ENCODE measurements at regions not wholly inside any gene's neighbourhood (a gene's known extent, or its start where the extent isn't known, plus 50 kb on each side); places are given as distances from the start of the nearest gene placed in this dataset.

- TF ChIP-seq CTCF (conservative IDR thresholded peaks at IDR 0.05; ENCODE audit: low read depth in 2 of 2) (no peak), EZH2 (IDR thresholded peaks at IDR 0.05; ENCODE audit: low read depth, unreplicated experiment) (no peak), JUNB (IDR thresholded peaks at IDR 0.05; ENCODE audit: unreplicated experiment) (no peak), EZH2phosphoT487 (IDR thresholded peaks at IDR 0.05; ENCODE audit: unreplicated experiment) (no peak), NANOG (IDR thresholded peaks at IDR 0.05; ENCODE audit: borderline replicate concordance) (no peak), REST (IDR thresholded peaks at IDR 0.05; ENCODE audit: unreplicated experiment) (no peak), ZNF462 (CRISPR knock-in tag; IDR thresholded peaks at IDR 0.05) (no peak), POLR2AphosphoS5 (IDR thresholded peaks at IDR 0.05; ENCODE audit: low read depth) (no peak), ZNF114 (CRISPR knock-in tag; IDR thresholded peaks at IDR 0.05) (no peak)
These were observed 83.9 kb downstream of the DLL1 start for GRCh38 chr6:170206851-170207431.

All from GM23338 (cell line).